ENCODE measurements at regions not wholly inside any gene's neighbourhood (a gene's known extent, or its start where the extent isn't known, plus 50 kb on each side); places are given as distances from the start of the nearest gene placed in this dataset.

GRCh38 chr6:140560671-140561070 is 1186.2 kb upstream of the CITED2 start:
- no peak for TF ChIP-seq CTCF (IDR thresholded peaks at IDR 0.05)
- DNase-seq (ENCODE audit: low spot score) (no peak), ATAC-seq (ENCODE audit: low FRiP score) (no peak)

GRCh38 chr6:140559458-140559857 is 1185.0 kb upstream of the CITED2 start:
- no peak for TF ChIP-seq CTCF (IDR thresholded peaks at IDR 0.05)
- ATAC-seq (ENCODE audit: low FRiP score): no peak
- no peak for DNase-seq (ENCODE audit: low spot score)

GRCh38 chr6:140554421-140554820 is 1180.0 kb upstream of the CITED2 start:
- ATAC-seq (ENCODE audit: low FRiP score) (no peak), DNase-seq (ENCODE audit: low spot score) (no peak)
- TF ChIP-seq CTCF (IDR thresholded peaks at IDR 0.05): no peak

GRCh38 chr6:140548366-140548765 is 1173.9 kb upstream of the CITED2 start:
- DNase-seq (ENCODE audit: low spot score) (no peak), ATAC-seq (ENCODE audit: low FRiP score) (no peak)
- TF ChIP-seq CTCF (IDR thresholded peaks at IDR 0.05): no peak

- DNase-seq (ENCODE audit: low spot score): no peak
- ATAC-seq (ENCODE audit: low FRiP score): no peak
- no peak for TF ChIP-seq CTCF (IDR thresholded peaks at IDR 0.05)
Measured at GRCh38 chr6:140546640-140547039, 1172.2 kb upstream of the CITED2 start.

- DNase-seq (ENCODE audit: low spot score) (no peak), ATAC-seq (ENCODE audit: low FRiP score) (no peak)
- no peak for TF ChIP-seq CTCF (IDR thresholded peaks at IDR 0.05)
Measured at GRCh38 chr6:140544431-140544830, 1170.0 kb upstream of the CITED2 start.

GRCh38 chr6:140542863-140543262 is 1168.4 kb upstream of the CITED2 start:
- no peak for DNase-seq (ENCODE audit: low spot score)
- ATAC-seq (ENCODE audit: low FRiP score): no peak
- TF ChIP-seq CTCF (IDR thresholded peaks at IDR 0.05): no peak
